ENCODE measurements at regions not wholly inside any gene's neighbourhood (a gene's known extent, or its start where the extent isn't known, plus 50 kb on each side); places are given as distances from the start of the nearest gene placed in this dataset.

DNA sequence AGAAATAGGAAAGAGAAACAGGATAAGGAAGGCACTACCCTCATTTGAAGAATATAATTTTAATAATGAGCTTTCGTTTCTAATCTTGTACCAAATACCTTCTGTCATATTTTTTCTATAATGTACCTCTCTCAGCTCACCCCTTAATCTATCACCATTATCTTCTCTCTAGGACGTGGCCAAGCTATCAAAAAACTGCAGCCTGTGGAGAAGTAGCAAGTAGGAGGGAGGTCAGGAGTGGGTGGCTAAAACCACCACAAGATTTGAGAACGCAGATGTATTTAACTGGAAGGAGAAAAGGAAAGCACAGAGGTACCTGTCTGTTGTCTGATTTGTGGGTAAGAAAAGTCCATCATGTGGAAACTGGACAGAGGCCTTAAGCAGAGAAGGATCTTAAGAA, 576.7 kb upstream of the DIPK2B start:
- no peak for DNase-seq (ENCODE audit: low read depth)

DNA sequence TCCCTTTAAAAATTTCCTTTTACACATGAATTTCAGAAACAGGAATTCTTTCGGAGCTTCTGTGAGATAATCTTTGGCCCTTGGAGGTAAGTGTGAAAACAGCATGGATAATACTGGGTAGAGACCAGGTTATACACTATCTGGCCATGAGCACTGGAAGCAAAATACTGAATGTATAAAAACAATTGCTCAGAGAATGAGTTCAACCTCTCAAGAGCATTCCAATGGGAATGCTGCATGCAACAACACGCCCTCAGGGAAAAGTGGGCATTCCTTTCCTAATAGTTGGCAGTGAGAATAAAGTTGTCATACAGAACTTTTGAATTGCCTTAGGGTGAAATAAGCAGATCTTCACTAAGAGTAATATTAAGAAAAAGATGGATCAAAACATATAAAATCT, 574.8 kb upstream of the DIPK2B start:
- DNase-seq (ENCODE audit: low read depth), result peak; percentile 88

DNA sequence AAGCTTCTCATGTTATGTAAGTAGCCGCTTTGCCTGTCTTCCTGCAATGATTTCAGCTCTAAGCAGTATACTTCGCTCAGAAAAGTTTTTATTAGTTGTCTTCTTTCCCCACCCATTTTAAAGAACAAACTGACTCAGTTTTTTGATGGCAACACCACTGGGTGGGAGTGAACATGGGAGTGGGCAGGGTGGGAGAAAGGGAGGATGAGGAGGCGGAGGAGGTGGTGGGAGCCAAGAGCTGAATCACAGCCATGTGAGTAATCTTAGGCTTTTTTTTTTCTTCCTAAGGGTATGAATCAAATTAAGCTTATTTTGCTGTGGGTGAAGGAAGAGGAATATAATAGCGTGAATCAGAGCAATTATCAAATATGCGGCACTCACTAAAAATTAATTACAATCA, 574.3 kb upstream of the DIPK2B start:
- DNase-seq (ENCODE audit: low read depth), result peak; percentile 77

DNA sequence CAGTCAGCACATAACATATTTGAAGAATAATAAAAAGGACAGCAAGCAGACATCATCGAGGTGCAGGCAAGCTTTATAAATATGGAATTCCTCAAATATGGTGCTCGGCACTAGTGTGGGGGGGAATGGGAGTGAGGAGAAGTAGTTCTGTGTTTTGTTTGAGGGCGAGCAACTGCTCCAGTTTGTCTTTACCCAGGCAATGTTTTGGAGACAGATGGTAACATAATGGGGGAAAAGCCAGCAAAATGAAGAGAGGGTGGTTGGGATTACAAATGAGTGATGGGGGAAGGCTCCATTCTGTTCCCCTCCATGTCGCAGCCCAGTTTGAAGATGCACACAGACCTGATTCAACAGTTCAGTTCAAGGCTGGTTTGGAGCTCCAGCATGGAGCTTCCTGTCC, 572.9 kb upstream of the DIPK2B start:
- DNase-seq (ENCODE audit: low read depth), result no peak

DNA sequence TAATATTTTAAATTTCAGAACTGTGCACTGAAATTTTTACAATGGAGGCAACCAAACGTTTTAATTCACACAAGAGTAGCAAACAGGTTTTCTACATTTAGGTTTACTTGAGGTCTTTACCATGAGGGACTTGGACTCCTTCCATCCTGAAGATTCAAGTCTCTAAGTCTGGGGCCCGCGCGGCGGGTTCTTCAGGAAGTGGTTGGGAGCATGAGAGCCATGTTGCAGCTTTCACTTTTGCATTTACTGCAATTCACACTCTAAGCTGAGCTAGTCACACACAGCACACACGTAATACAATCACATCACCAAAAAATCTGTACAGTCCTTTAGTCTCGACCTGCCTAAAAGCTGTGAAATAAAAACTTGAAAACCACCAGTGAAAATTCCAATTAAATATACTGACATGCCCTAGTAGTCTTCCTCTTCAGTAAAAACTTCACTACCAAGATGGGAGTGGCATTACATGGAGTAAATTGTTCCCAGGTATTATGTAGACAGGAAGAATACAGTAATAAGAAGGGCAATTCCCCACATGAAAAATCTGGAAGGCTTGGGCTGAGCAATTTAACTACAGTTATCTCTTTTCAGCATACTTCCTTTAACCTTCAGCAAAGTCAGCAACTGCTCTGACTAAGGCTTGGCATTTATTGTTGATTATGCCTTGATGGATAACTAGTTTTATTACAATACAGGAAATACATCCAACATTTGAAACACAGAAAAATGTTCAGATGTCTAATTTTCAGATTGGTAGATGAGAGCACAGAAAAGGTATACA, 571.1 kb upstream of the DIPK2B start:
- DNase-seq (ENCODE audit: low read depth), result no peak

DNA sequence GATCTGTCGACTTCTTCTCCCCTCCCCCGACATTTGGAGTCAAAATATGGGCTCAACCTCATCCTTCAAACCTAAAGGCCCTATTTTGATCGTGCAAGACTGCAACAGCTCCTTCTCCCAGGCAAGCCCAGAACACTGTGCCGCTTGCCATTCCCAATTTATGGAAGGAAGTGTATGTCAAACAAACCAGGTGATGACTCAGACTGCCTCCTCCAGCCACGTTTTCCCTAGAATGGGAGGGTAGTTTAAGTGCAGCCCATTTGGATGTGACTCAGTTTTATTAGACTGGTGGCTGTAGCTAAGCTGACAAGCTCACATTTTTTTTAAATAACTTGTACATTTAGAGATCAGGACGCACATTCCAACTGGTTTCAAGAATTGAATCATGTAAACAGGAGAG, 570.4 kb upstream of the DIPK2B start:
- peak; percentile 91 for DNase-seq (ENCODE audit: low read depth)

DNA sequence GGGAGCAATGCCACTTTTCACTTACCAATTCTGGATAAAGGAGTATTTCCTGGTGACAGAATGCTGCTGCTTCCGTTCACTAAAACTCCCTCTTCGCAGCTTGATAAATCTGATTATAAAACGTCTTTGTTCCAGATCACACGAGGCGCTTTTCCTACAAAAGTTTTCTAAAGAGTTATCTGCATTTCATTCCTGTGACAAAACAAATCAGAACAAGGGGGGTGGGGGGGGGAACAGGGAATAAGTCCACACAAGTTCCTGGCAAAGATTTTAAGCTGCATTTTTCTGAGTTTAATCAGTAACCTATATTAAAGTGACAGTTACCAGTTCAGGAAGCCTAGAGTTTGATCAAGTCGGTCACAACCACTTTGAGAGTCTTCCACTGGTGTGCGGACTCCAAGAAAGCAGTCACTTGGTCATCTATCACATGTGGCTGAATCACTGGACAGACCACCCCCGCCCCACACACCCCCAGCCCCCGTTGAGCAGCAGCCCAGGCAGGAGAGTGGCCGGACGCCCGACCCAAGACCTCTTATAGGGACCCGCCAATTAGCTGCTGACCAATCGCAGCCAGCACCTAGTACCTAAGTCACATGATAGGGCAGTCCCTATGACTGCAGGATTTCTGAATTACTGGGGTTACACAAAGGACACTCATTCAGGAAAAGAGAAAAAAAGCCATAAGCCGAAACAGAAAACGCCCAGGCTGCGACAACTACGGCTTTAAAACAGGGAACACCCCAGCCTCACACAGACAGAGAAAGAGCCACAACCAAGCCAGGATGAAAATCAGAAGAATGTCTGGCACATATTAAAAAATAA, 569.3 kb upstream of the DIPK2B start:
- peak; percentile 93 for DNase-seq (ENCODE audit: low read depth)

DNA sequence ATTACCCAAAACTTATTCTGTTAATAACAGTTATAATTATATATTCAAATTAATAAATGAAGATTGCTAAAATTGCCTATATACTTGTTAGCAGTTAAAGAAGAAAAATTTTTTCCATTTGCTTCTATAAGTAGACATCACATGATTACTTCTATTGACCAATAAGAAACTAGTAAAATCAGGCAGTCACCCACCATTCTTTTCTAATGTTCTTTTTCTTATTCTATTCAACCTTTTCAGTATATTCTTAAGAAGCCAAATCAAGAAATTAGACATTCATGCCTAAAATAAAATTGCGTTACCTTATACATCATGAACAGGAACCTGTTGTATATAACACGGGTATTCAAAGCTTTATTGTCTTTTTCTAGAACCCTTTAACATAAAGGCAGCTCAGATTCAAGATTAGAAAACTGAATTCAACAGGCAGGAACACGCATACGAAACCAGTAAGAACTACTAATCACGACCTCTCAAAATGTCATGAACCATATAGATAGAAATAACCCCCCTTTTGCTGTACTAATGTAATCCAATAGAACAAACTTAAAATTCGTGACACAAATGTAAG, 568.1 kb upstream of the DIPK2B start:
- no peak for DNase-seq (ENCODE audit: low read depth)

DNA sequence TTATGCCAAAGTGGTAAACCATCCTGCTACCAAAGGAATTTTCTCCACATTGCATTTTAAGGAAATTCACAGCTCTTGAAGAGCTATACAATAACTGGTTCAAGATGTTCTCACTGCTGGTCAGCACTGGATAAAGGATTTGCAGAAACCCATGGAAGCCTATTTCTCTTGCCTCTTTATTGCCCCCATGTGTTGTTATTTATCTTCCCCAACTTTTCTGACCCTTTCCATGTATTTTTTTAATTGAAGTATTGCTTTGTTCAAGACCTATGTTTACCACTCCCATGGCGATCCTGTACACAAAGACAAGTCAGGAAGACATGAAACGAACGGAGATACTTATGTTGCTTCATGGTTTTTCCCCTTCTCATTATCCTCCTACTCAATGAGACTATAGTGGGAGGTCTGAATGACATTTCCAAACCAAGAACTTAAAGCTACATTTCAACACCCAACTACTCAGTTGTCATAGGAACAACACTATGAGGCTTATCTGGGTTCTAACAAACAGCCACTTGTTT, 566.4 kb upstream of the DIPK2B start:
- peak; percentile 77 for DNase-seq (ENCODE audit: low read depth)

DNA sequence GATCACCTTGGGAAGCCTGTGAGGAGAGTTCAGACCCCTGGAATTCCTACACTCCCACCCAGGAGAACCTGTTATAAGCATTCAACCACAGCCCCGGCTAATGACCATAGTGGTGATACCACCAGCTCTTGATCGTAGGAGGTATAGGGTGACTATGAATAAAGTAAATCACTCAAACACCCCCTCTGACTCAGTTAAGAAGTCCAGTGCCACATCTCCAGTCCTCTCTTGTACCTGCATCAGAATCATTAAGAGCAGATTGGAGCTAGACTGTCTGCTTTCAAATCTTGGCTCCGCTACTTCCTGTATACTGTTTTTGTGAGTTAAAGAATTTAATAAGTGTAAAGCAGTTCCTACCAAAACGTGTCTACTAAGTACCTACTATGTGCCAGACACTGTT, 565.1 kb upstream of the DIPK2B start:
- no peak for DNase-seq (ENCODE audit: low read depth)

DNA sequence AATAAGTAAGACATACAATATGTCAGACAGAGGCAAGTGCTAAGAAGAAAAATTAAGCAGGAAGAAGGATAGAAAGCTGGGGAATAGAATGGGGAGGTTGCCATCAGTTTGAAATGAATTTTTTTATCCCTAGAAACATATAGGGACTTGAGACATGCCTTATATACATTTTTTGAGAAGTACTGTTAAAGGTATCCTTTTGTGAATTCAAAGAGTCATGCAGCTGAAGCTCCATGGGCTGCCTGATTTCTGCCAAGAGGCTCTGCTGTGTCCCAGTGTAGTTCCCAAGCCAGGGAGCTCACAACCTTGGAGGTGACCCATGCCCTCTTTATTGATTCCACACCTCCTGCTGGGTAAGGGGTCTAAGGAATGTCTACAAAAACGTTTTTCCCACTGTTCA, 564.6 kb upstream of the DIPK2B start:
- DNase-seq (ENCODE audit: low read depth), result no peak

DNA sequence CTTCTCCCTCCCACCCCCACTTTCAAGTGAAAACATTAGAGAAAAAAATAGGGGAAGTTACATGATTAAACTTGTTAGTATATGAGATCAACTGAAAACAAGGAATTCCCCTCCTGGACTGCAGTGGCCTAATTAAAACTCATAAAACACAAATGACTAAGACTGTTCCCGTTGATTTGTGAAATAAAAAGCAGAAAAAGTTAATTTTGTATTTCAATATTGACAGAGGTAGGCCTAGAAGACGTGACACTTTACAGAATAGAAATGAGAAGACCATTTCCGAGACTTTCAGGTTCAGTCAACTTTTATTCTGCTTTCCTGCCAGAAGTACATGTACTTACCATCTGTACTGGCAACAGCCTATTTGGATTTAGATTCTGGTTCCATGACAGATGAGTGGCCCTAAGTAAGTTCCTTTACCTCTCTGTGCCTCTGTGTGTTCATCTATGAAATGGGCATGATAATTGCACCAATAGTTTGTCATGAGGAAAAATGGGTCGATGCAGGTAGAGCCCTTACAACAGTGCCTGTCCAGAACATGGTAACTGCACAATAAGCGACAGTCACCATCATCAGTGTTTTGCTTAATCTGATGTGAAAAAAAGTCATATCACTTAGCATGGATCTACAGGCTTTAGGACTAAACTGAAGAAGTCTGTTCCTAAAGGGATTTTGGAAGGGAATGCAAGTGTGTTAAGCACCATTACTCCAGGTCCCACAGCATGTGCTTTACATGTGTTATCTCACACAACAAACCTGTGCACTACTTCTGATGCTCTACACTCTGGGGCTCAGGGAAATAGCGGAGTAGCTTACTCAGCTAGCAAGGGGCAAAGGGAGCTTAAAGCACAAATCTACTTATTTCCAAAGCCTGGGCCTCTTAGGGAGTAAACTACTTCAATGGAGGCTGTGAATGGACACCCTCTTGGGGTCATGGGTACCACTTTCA, 562.3 kb upstream of the DIPK2B start:
- DNase-seq (ENCODE audit: low read depth), result peak; percentile 65

DNA sequence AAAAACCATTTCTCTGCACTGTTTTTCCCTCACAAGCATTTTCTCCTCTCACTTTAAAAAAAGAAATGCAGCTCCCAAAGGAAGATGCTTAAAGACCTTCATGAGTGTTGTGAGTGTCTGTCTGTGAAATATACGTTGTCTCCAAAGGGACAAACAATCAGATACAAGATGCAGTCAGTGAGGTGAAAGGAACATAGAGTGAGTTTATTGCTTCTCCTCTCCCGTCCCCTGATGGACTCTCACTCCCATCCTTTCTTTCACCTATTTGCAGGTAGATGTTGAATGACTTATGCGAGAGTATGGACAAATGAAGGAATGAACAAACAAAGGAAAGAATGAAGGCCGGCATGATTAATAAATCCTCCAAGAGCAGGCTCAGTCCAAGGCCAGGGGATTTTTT, 561.2 kb upstream of the DIPK2B start:
- DNase-seq (ENCODE audit: low read depth), result no peak

DNA sequence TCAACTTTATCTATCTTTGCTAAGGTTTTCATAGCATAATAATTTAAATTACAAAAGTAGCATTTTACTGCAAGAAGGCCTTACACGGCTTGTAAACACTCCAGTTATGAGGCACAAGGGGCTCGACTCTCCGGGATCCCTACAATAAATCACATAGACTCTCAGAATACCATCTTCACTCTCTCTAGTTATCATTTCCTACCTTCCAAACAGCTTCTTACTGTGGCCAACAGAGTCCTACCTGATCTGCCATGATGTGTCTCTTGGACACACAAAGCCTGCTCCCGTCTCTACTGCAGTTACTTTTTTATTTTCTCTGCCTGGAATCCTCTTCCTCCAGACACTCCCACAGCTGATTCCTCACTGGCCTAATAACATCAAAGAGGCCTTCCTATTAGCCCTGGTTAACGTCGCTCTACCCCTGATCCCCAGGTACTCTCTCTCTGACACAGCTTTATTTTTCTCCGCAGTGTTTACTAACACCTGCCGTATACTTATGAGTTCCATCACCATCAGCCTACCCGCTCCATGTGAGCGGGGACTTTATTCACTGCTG, 559.6 kb upstream of the DIPK2B start:
- no peak for DNase-seq (ENCODE audit: low read depth)

DNA sequence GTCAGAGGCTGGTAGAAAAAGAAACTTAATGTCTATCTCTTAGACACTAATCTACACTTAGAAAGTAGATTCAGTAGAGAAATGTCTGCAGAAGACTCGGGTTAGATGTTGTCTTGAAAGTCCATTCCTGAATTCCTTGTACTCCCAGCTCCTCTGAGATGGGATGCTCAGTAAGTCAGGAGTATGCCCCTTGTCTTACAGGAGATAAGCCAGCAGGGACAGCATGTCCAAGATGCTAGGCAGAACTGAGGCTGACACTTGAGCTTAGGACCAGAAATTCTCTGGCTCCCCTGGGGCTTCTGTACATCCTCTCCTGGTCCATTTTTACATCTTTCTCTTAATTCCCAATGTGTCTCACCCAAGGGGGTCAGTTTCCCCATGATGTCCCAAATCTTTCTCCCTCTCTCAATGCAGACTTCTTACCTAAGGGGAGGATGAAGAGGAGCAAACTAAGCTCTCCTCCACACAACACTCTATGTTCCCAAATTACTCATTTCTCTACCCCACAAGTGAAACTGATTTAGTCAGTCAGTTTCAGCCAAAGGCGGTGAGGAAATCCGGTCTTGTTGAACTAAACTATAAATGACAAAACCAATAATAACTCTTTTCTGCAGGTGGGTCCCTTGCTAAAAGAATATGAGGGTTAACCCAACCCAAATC, 558.2 kb upstream of the DIPK2B start:
- DNase-seq (ENCODE audit: low read depth), result no peak

DNA sequence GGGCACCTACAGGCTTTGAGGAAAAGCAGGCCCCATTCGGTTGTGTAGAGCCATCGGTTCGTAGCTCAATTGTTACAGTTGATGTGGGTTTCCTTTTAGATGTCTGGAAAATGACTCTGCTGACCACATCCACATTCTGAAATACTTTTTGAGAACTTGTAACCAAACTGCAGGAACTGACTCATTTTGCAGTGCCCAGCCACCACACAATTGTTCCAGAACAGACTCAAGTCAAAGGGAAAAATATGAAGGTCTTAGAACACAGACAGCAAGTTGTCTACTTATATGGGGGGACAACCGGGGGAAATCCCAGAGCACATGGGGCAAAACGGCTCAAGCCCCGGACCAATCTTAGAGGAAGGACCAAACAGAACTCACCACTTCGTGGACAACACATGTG, 557.6 kb upstream of the DIPK2B start:
- peak; percentile 90 for DNase-seq (ENCODE audit: low read depth)

DNA sequence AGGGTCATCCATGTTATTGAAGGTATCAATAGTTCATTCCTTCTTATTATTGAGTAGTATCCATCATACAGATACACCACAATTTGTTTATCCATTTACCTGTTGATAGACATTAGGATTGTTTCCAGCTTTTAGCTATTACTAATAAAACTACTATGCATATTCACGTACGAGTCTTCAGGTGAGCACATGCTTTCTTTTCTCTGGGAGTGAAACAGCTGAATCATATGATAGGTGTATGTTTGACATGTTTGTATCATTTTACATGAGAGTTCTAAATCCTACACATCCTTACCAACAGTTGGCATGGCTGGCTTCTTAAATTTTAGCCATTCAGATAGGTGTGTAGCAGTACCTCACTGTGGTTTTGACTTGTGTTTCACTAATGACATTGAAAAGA, 556.6 kb upstream of the DIPK2B start:
- DNase-seq (ENCODE audit: low read depth), result no peak

DNA sequence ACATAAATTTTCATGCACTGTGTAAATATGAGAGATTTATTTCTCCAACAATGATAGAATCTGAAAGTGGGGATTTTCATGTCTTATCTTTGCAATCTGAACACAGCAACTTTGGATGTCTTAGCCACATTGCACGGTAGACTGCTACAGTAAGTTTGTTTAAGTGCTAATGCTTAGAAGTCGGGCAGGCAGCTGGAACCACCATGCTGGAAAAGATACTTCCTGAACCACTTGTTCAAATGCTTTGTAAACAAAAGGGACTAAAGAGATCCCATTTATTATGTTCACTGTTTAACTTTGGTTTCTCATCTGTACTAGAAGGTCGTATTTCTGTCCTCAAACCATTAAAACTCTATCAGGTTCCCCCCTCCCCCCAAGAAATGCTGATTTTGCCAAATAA, 555.9 kb upstream of the DIPK2B start:
- peak; percentile 69 for DNase-seq (ENCODE audit: low read depth)

DNA sequence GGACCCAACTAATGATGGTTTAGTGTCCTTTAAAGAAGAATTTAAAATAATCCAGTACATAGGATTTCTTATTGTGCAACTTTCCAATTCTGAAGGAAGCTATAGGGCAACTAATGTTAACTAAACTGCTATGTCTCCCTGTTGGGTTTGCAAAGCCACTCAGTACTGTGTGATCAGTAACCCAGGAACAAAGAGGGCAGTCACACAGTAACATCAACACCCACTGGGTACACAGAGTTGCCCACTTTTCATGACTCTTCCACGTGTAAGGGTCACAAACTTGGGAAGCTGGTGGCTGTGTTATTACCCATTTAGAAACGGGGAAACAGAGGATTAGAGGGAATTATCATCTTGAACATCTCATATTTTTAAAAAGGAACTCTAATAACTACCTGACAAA, 555.0 kb upstream of the DIPK2B start:
- DNase-seq (ENCODE audit: low read depth), result no peak

DNA sequence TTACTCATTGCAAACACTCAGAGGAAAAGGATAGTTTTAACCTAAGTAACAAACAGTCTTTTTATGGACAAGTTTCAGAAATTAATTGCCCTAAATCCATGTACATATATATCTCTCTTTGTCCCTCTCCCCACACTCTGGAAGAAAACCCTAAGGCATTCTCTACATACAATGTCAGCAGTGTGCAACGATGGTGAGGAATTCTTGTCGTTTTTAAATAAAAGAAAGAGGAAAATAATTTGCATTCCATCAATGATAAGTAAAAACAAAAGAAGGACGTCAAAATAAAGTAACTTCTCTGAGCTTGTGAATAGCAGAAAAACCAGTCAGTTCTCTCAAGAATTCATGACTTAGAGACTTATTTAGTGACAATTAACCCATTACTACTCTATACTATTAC, 550.5 kb upstream of the DIPK2B start:
- no peak for DNase-seq (ENCODE audit: low read depth)

DNA sequence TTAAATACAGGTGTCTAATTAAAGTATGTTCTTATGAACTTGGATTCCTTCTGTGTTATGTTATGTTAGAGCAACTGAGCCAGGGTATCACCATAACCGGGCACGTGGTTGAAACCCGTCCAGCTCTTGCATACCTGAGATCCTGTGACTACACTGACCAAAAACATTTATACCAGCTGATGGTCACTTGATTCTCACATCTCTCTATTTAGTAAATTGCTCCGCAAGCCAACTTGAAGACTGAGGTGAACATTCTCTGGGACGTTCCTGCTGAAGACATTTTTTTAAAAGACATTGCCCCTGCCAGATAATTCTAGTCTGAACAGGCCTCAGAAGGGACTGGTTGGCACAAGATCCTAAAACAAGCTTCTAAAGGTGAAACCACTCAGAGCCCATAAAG, 550.0 kb upstream of the DIPK2B start:
- DNase-seq (ENCODE audit: low read depth), result peak; percentile 61

Data from renal cortical epithelial cell (primary cell).